ENCODE measurements at regions not wholly inside any gene's neighbourhood (a gene's known extent, or its start where the extent isn't known, plus 50 kb on each side); places are given as distances from the start of the nearest gene placed in this dataset.

GRCh38 chr4:16344853-16345252, 118.6 kb upstream of the TAPT1 start:
- no peak for TF ChIP-seq POLR2A (IDR thresholded peaks at IDR 0.05)
- no peak for TF ChIP-seq CTCF (IDR thresholded peaks at IDR 0.05)
- no peak for TF ChIP-seq EP300 (IDR thresholded peaks at IDR 0.05)

Measured in ovary (tissue), 3 donors.